ENCODE measurements at regions not wholly inside any gene's neighbourhood (a gene's known extent, or its start where the extent isn't known, plus 50 kb on each side); places are given as distances from the start of the nearest gene placed in this dataset.

GRCh38 chr14:94926176-94926575 is 156.3 kb upstream of the GSC start:
- no peak for DNase-seq (ENCODE audit: low spot score)
- no peak for ATAC-seq

- ATAC-seq: no peak
- no peak for DNase-seq (ENCODE audit: low spot score)
These were observed 155.7 kb upstream of the GSC start for GRCh38 chr14:94925416-94926173.

- DNase-seq (ENCODE audit: low spot score) (no peak), ATAC-seq (no peak)
These were observed 154.3 kb upstream of the GSC start for GRCh38 chr14:94924189-94924588.

- DNase-seq (ENCODE audit: low spot score) (no peak), ATAC-seq (no peak)
These were observed 153.9 kb upstream of the GSC start for GRCh38 chr14:94923786-94924185.

GRCh38 chr14:94922595-94923239 is 152.8 kb upstream of the GSC start:
- DNase-seq (ENCODE audit: low spot score): no peak
- ATAC-seq: no peak

- ATAC-seq: no peak
- no peak for DNase-seq (ENCODE audit: low spot score)
These were observed 152.1 kb upstream of the GSC start for GRCh38 chr14:94921882-94922585.

- no peak for DNase-seq (ENCODE audit: low spot score)
These were observed 151.5 kb upstream of the GSC start for GRCh38 chr14:94921456-94921855.

GRCh38 chr14:94919896-94920295 is 150.0 kb upstream of the GSC start:
- DNase-seq (ENCODE audit: low spot score): no peak

More at GRCh38 chr14:94921456-94921855, 151.5 kb upstream of the GSC start:
- no peak for ATAC-seq

GRCh38 chr14:94918896-94919295 is 149.0 kb upstream of the GSC start:
- DNase-seq (ENCODE audit: low spot score) (no peak), ATAC-seq (no peak)

More at GRCh38 chr14:94919896-94920295, 150.0 kb upstream of the GSC start:
- no peak for ATAC-seq

- DNase-seq (ENCODE audit: low spot score) (no peak), ATAC-seq (no peak)
These were observed 147.2 kb upstream of the GSC start for GRCh38 chr14:94917041-94917600.

GRCh38 chr14:94914191-94914590 is 144.3 kb upstream of the GSC start:
- ATAC-seq (no peak), DNase-seq (ENCODE audit: low spot score) (no peak)

- DNase-seq (ENCODE audit: low spot score): no peak
These were observed 137.8 kb upstream of the GSC start for GRCh38 chr14:94907626-94908261.

GRCh38 chr14:94906991-94907587 is 137.2 kb upstream of the GSC start:
- no peak for DNase-seq (ENCODE audit: low spot score)

More at GRCh38 chr14:94907626-94908261, 137.8 kb upstream of the GSC start:
- ATAC-seq: no peak

GRCh38 chr14:94906577-94906976 is 136.7 kb upstream of the GSC start:
- DNase-seq (ENCODE audit: low spot score) (no peak), ATAC-seq (no peak)

More at GRCh38 chr14:94906991-94907587, 137.2 kb upstream of the GSC start:
- ATAC-seq: no peak

- ATAC-seq (no peak), DNase-seq (ENCODE audit: low spot score) (no peak)
These were observed 134.7 kb upstream of the GSC start for GRCh38 chr14:94904636-94905035.

- no peak for DNase-seq (ENCODE audit: low spot score)
These were observed 134.0 kb upstream of the GSC start for GRCh38 chr14:94903883-94904282.

GRCh38 chr14:94903338-94903737 is 133.4 kb upstream of the GSC start:
- no peak for ATAC-seq
- no peak for DNase-seq (ENCODE audit: low spot score)

More at GRCh38 chr14:94903883-94904282, 134.0 kb upstream of the GSC start:
- ATAC-seq: no peak

- DNase-seq (ENCODE audit: low spot score) (no peak), ATAC-seq (no peak)
These were observed 127.6 kb upstream of the GSC start for GRCh38 chr14:94897561-94897960.

GRCh38 chr14:94897082-94897481 is 127.2 kb upstream of the GSC start:
- no peak for DNase-seq (ENCODE audit: low spot score)
- no peak for ATAC-seq

GRCh38 chr14:94893411-94894160 is 123.7 kb upstream of the GSC start:
- ATAC-seq (no peak), DNase-seq (ENCODE audit: low spot score) (no peak)
